Keratinocyte (primary cell): ENCODE measurements at regions not wholly inside any gene's neighbourhood (a gene's known extent, or its start where the extent isn't known, plus 50 kb on each side); places are given as distances from the start of the nearest gene placed in this dataset.
A peak's percentile ranks its signal among the peaks of the same experiment; 100 is the strongest.

Experiments
- DNase-seq: peaks from one replicate; pipeline ENCODE4 v3.0.0-alpha.2; 2011; ENCODE audit warnings: low read depth, missing footprints, low spot score
- FAIRE-seq: peaks from 2 replicates; lab custom pipeline; 2011; peaks lifted over from hg19 to GRCh38; lab: Jason Lieb, UNC
- H2AFZ ChIP-seq: 2 replicates; pipeline ENCODE4 v1.6.0; 2012; ENCODE audit warnings: low read length, control low read depth, inconsistent platforms; ENCODE audit not compliant: control insufficient read depth
- H3K27ac ChIP-seq: 2 replicates; pipeline ENCODE4 v1.5.1; 2011; ENCODE audit warnings: low read length; ENCODE audit not compliant: control insufficient read depth, insufficient read depth
- H3K27me3 ChIP-seq: 3 replicates; pipeline ENCODE4 v1.6.0; 2011; ENCODE audit warnings: low read length; ENCODE audit not compliant: control insufficient read depth, insufficient read depth; ENCODE audit errors: extremely low read depth
- H3K36me3 ChIP-seq, 2 experiments: 2 replicates in 1 of 2; 3 replicates in 1 of 2; pipeline ENCODE4 v1.5.1; 2011; ENCODE audit warnings: low read length in 2 of 2, mild to moderate bottlenecking in 1 of 2; ENCODE audit not compliant: control insufficient read depth in 2 of 2, insufficient read depth in 2 of 2; ENCODE audit errors: extremely low read depth in 1 of 2
- H3K4me1 ChIP-seq: 3 replicates; pipeline ENCODE4 v1.5.1; 2011; ENCODE audit warnings: low read length; ENCODE audit not compliant: control insufficient read depth, insufficient read depth; ENCODE audit errors: extremely low read depth
- H3K4me2 ChIP-seq: 3 replicates; pipeline ENCODE4 v1.6.0; 2011; ENCODE audit warnings: low read depth, low read length; ENCODE audit not compliant: control insufficient read depth, insufficient read depth; ENCODE audit errors: extremely low read depth
- H3K4me3 ChIP-seq, 3 experiments: fragments of 200-600 bp in 1 of 3; sonication (generic) in 1 of 3; 2 replicates in 2 of 3; 3 replicates in 1 of 3; pipeline ENCODE4 v1.5.1; 2011 to 2016; ENCODE audit warnings: low read length in 3 of 3, mild to moderate bottlenecking in 3 of 3, control low read depth in 2 of 3, inconsistent platforms in 1 of 3, low read depth in 1 of 3, mixed read lengths in 1 of 3, mixed run types in 1 of 3, moderate library complexity in 1 of 3; ENCODE audit not compliant: control insufficient read depth in 2 of 3, insufficient read depth in 2 of 3; ENCODE audit errors: extremely low read depth in 1 of 3
- H3K79me2 ChIP-seq: 2 replicates; pipeline ENCODE4 v1.6.0; 2012; ENCODE audit warnings: low read length; ENCODE audit not compliant: control insufficient read depth, insufficient read depth
- H3K9ac ChIP-seq: 3 replicates; pipeline ENCODE4 v1.6.0; 2011; ENCODE audit warnings: low read length; ENCODE audit not compliant: control insufficient read depth, insufficient read depth; ENCODE audit errors: extremely low read depth
- H3K9me1 ChIP-seq: 3 replicates; pipeline ENCODE4 v1.6.0; 2011; ENCODE audit warnings: low read length; ENCODE audit not compliant: control insufficient read depth, insufficient read depth; ENCODE audit errors: extremely low read depth
- H3K9me3 ChIP-seq: 2 replicates; pipeline ENCODE4 v1.5.1; 2012; ENCODE audit warnings: low read depth, low read length; ENCODE audit not compliant: control insufficient read depth
- H4K20me1 ChIP-seq: 3 replicates; pipeline ENCODE4 v1.6.0; 2011; ENCODE audit warnings: low read length; ENCODE audit not compliant: control insufficient read depth, insufficient read depth; ENCODE audit errors: extremely low read depth
- EZH2 ChIP-seq: IDR thresholded peaks from one replicate; pipeline ENCODE4 v1.6.1; 2012; ENCODE audit warnings: inconsistent platforms, mild to moderate bottlenecking, low read length, moderate library complexity
- dilution Hi-C: fragments of 300-500 bp; cut with MboI; formaldehyde crosslinking; loops from one replicate; pipeline ENCODE4 v1.7.0; 2020; ENCODE audit warnings: low sequenced_read_pairs; ENCODE audit not compliant: extremely low pct_ligation_motif_present
- TF ChIP-seq, protein P1 (sequence below), 3 experiments: IDR thresholded peaks in 1 of 3; conservative IDR thresholded peaks in 1 of 3; optimal IDR thresholded peaks in 1 of 3; 2 replicates in 2 of 3; 3 replicates in 1 of 3; pipeline versions ENCODE3 to v1.5.1; 2011; ENCODE audit warnings: low read length in 3 of 3, mild to moderate bottlenecking in 3 of 3, moderate library complexity in 2 of 3, control low read depth in 1 of 3, inconsistent platforms in 1 of 3; ENCODE audit not compliant: insufficient read depth in 2 of 3; ENCODE audit errors: extremely low read depth in 1 of 3

- Histone ChIP-seq H3K9me1 (no peaks in the 10 kb centered on the region), H2AFZ (no peak overlapping the region), H3K27me3 (no peaks in the 10 kb centered on the region), H4K20me1 (no peaks in the 10 kb centered on the region), H3K36me3 (no peaks in the 10 kb centered on the region), H3K4me1 (no peaks in the 10 kb centered on the region), H3K9me3 (no peaks in the 10 kb centered on the region), H3K9ac (no peak overlapping the region), H3K4me3 (no peak overlapping the region), H3K4me2 (no peak overlapping the region), H3K27ac (no peak overlapping the region), H3K79me2 (no peaks in the 10 kb centered on the region)
- FAIRE-seq, result no peak
- DNase-seq, result no peak
- TF ChIP-seq, protein P1, sequence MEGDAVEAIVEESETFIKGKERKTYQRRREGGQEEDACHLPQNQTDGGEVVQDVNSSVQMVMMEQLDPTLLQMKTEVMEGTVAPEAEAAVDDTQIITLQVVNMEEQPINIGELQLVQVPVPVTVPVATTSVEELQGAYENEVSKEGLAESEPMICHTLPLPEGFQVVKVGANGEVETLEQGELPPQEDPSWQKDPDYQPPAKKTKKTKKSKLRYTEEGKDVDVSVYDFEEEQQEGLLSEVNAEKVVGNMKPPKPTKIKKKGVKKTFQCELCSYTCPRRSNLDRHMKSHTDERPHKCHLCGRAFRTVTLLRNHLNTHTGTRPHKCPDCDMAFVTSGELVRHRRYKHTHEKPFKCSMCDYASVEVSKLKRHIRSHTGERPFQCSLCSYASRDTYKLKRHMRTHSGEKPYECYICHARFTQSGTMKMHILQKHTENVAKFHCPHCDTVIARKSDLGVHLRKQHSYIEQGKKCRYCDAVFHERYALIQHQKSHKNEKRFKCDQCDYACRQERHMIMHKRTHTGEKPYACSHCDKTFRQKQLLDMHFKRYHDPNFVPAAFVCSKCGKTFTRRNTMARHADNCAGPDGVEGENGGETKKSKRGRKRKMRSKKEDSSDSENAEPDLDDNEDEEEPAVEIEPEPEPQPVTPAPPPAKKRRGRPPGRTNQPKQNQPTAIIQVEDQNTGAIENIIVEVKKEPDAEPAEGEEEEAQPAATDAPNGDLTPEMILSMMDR (optimal IDR thresholded peaks at IDR 0.05 in 1 of 3, IDR thresholded peaks at IDR 0.05 in 1 of 3, conservative IDR thresholded peaks at IDR 0.05 in 1 of 3; ENCODE audit: extremely low read depth in 1 of 3, insufficient read depth in 2 of 3, low read length in 3 of 3), result peak; percentile 50 to 80 (median 61)
- TF ChIP-seq EZH2, result no peak
- dilution Hi-C loops, result no loop called here
Observed at GRCh38 chr12:127677537-127678131, 589.3 kb upstream of the TMEM132C start.

DNA sequence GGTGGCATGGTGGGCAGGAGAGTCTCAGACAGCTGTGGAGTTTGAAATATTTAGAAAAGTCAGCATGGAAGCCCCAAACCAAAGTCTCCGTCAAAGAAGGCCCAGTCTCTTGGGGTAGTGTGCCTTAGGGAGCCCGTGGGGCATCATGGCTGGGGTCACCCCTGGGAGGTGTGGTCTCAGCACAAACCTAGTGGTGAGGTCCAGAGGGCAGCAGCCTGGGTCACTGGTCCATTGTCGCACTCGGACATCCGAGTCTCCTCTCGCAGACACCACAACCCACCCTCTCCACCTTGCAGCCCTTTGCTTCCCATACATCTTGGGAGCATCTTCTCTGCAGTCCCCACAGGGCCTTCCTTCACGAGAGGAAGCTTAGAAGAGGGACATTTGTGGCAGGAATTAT is 588.0 kb upstream of the TMEM132C start:
- FAIRE-seq, result no peak
- TF ChIP-seq, protein P1 (optimal IDR thresholded peaks at IDR 0.05 in 1 of 3, IDR thresholded peaks at IDR 0.05 in 1 of 3, conservative IDR thresholded peaks at IDR 0.05 in 1 of 3; ENCODE audit: extremely low read depth in 1 of 3, insufficient read depth in 2 of 3, low read length in 3 of 3), result no peak
- TF ChIP-seq EZH2, result no peak
- no peaks in the 10 kb centered on the region for H3K36me3 ChIP-seq

More for the DNA sequence above, 588.0 kb upstream of the TMEM132C start:
- Histone ChIP-seq H3K9ac (no peak overlapping the region), H3K9me1 (no peaks in the 10 kb centered on the region), H3K27me3 (no peaks in the 10 kb centered on the region), H3K27ac (no peak overlapping the region), H4K20me1 (no peaks in the 10 kb centered on the region), H3K4me3 (no peak overlapping the region), H3K79me2 (no peaks in the 10 kb centered on the region), H3K4me2 (no peak overlapping the region), H3K9me3 (no peaks in the 10 kb centered on the region), H3K4me1 (no peaks in the 10 kb centered on the region), H2AFZ (no peak overlapping the region)
- dilution Hi-C loops, result no loop called here
- DNase-seq, result no peak
